HepG2 (cell line): ENCODE measurements at regions not wholly inside any gene's neighbourhood (a gene's known extent, or its start where the extent isn't known, plus 50 kb on each side); places are given as distances from the start of the nearest gene placed in this dataset.

ENCODE experiments used
- ATAC-seq: fragments of 200-7000 bp; cut with Tn5 transposase; 3 replicates; pipeline ENCODE4 v1.9.1; 2020; ENCODE audit warnings: mild to moderate bottlenecking, moderate library complexity
- BruUV-seq: library from RNA; stranded (reverse); fragments of 400-500 nt; replicated peaks from 2 replicates; lab custom pipeline; 2021; lab: Mats Ljungman, UMichigan
- CTCF ChIA-PET: fragments of 300-600 bp; formaldehyde crosslinking; extraction: SDS; loops from one replicate; lab custom pipeline; 2021; ENCODE audit warnings: low total read pairs, inconsistent platforms, low intra/inter-chr PET ratio; lab: Yijun Ruan, JAX
- POLR2A ChIA-PET: fragments of 350-600 bp; sonication (Branson Sonifier 250); formaldehyde crosslinking; loops from one replicate; lab custom pipeline; 2020; ENCODE audit warnings: antibody characterized with exemption, inconsistent platforms; lab: Yijun Ruan, JAX
- DNase-seq: peaks from one replicate; pipeline ENCODE4 v3.0.0-alpha.2; 2015; ENCODE audit warnings: low spot score
- FAIRE-seq: peaks from 3 replicates; lab custom pipeline; 2011; peaks lifted over from hg19 to GRCh38; lab: Jason Lieb, UNC
- H2AFZ ChIP-seq: one replicate; pipeline ENCODE4 v1.6.1; 2011; ENCODE audit warnings: low read length, inconsistent platforms
- H3K27ac ChIP-seq: fragments of 300-600 bp; 3 replicates; pipeline ENCODE4 v1.8.0; 2011; ENCODE audit warnings: mixed run types, mild to moderate bottlenecking, mixed read lengths, low read length, inconsistent platforms; ENCODE audit not compliant: insufficient read depth; ENCODE audit errors: extremely low read length
- H3K27me3 ChIP-seq, 2 experiments: fragments of 200-600 bp in 1 of 2; 2 replicates in 1 of 2; 3 replicates in 1 of 2; pipeline versions ENCODE4 v1.6.0 to v1.8.0; 2011; ENCODE audit warnings: low read length in 2 of 2, mild to moderate bottlenecking in 2 of 2, moderate library complexity in 2 of 2, inconsistent platforms in 1 of 2; ENCODE audit not compliant: insufficient read depth in 2 of 2, control insufficient read depth in 1 of 2
- H3K36me3 ChIP-seq, 2 experiments: fragments of 200-600 bp in 1 of 2; replicated peaks in 1 of 2; 2 replicates in 1 of 2; 3 replicates in 1 of 2; pipeline versions ENCODE4 v1.5.1 to v1.8.0; 2011; ENCODE audit warnings: low read length in 2 of 2, inconsistent platforms in 1 of 2; ENCODE audit not compliant: insufficient read depth in 2 of 2, control insufficient read depth in 1 of 2
- H3K4me1 ChIP-seq: 2 replicates; pipeline ENCODE4 v1.5.1; 2012; ENCODE audit warnings: low read length, inconsistent platforms; ENCODE audit not compliant: insufficient read depth
- H3K4me2 ChIP-seq: 2 replicates; pipeline ENCODE4 v1.6.0; 2011; ENCODE audit warnings: low read depth, low read length, inconsistent platforms
- H3K4me3 ChIP-seq, 3 experiments: fragments of 200-600 bp in 1 of 3; sonication (generic), shearing (Covaris generic) in 1 of 3; replicated peaks in 1 of 3; 2 replicates each; pipeline ENCODE4 v1.5.1; 2011 to 2016; ENCODE audit warnings: low read length in 3 of 3, inconsistent platforms in 2 of 3, low read depth in 2 of 3, mild to moderate bottlenecking in 2 of 3, control low read depth in 1 of 3, mixed read lengths in 1 of 3; ENCODE audit not compliant: insufficient read depth in 1 of 3
- H3K79me2 ChIP-seq: one replicate; pipeline ENCODE4 v1.6.1; 2011; ENCODE audit warnings: low read length, inconsistent platforms; ENCODE audit not compliant: insufficient read depth
- H3K9ac ChIP-seq: 2 replicates; pipeline ENCODE4 v1.6.0; 2011; ENCODE audit warnings: mild to moderate bottlenecking, low read depth, low read length, inconsistent platforms; ENCODE audit not compliant: insufficient read depth
- H3K9me3 ChIP-seq: 2 replicates; pipeline ENCODE4 v1.5.1; 2012; ENCODE audit warnings: mild to moderate bottlenecking, low read length
- H4K20me1 ChIP-seq: 2 replicates; pipeline ENCODE4 v1.6.0; 2011; ENCODE audit warnings: inconsistent platforms, mild to moderate bottlenecking, low read length, moderate library complexity; ENCODE audit not compliant: insufficient read depth
- DBP ChIP-seq: sonication (generic); formaldehyde crosslinking; IDR thresholded peaks from 2 replicates; pipeline ENCODE4 v1.4.0; 2020; ENCODE audit warnings: missing genetic modification reagents; ENCODE audit errors: not compliant biosample characterization
- EHMT2 ChIP-seq: fragments of 200-600 bp; sonication (generic); IDR thresholded peaks from 2 replicates; pipeline ENCODE4 v1.7.0; 2017; ENCODE audit warnings: antibody characterized with exemption, low read depth, low read length, borderline replicate concordance
- MIER2 ChIP-seq: IDR thresholded peaks from 2 replicates; pipeline ENCODE4 v1.6.1; 2016; ENCODE audit warnings: missing biosample characterization, missing genetic modification reagents
- REST ChIP-seq, 2 experiments: IDR thresholded peaks; 2 replicates each; pipeline ENCODE4 v1.6.1; 2011 to 2012; ENCODE audit warnings: low read length in 2 of 2, borderline replicate concordance in 1 of 2, low read depth in 1 of 2, mild to moderate bottlenecking in 1 of 2, moderate library complexity in 1 of 2
- ZNF34 ChIP-seq: sonication (generic); formaldehyde crosslinking; IDR thresholded peaks from 2 replicates; pipeline ENCODE4 v1.4.0; 2020; ENCODE audit warnings: mild to moderate bottlenecking, missing genetic modification reagents, borderline replicate concordance
- ZNF530 ChIP-seq: sonication (generic); formaldehyde crosslinking; IDR thresholded peaks from 2 replicates; pipeline ENCODE4 v1.5.0; 2020; ENCODE audit warnings: low read depth, mild to moderate bottlenecking, missing genetic modification reagents
- WGBS: methylation state at CpG from one replicate; pipeline ENCODE4 v1.1.6; 2017; ENCODE audit warnings: low lambda C conversion rate; 5-methylcytosine and 5-hydroxymethylcytosine counted together
- in situ Hi-C: cut with HindIII; loops from 2 replicates; pipeline ENCODE4 v1.10.0; 2017; ENCODE audit warnings: low pct_unique_long_range_greater_than_20kb; ENCODE audit not compliant: extremely low pct_ligation_motif_present
- intact Hi-C: fragments of 100-400 bp; cut with micrococcal nuclease; formaldehyde crosslinking; loops from one replicate; pipeline ENCODE4 v1.10.0; 2022; ENCODE audit not compliant: unreplicated experiment

GRCh38 chr13:53250977-53251376 is 222.4 kb downstream of the OLFM4 start (continued):
- TF ChIP-seq DBP (CRISPR knock-in tag) = no peak
- TF ChIP-seq ZNF34 = no peak

GRCh38 chr13:53254500-53254899 is 225.9 kb downstream of the OLFM4 start:
- Histone ChIP-seq H3K27me3 (no peaks in the 10 kb centered on the region), H2AFZ (no peak overlapping the region), H3K36me3 (no peaks in the 10 kb centered on the region), H3K4me1 (no peaks in the 10 kb centered on the region), H3K27ac (no peak overlapping the region), H3K9ac (no peak overlapping the region), H3K79me2 (no peaks in the 10 kb centered on the region), H3K4me3 (no peak overlapping the region), H3K9me3 (no peaks in the 10 kb centered on the region), H4K20me1 (no peaks in the 10 kb centered on the region), H3K4me2 (no peak overlapping the region)
- TF ChIP-seq REST (IDR thresholded peaks at IDR 0.05; ENCODE audit: borderline replicate concordance in 1 of 2, low read depth in 1 of 2, low read length in 2 of 2) = peak; percentile 51 to 93
- TF ChIP-seq ZNF530 (CRISPR knock-in tag) = no peak
- peak; percentile 64; the same call in 1 of the 2 replicates for TF ChIP-seq EHMT2
- peak; percentile 89 for TF ChIP-seq MIER2 (CRISPR knock-in tag)
- ATAC-seq (no peak), DNase-seq (no peak), FAIRE-seq (no peak)
- in situ Hi-C loops (no loop called here), intact Hi-C loops (no loop called here)
- ChIA-PET CTCF (no interaction called here), POLR2A (no interaction called here)
- WGBS = 3% methylated on average over 4 of the region's 4 CpGs
- no TSS peak for BruUV-seq
